ENCODE measurements at regions not wholly inside any gene's neighbourhood (a gene's known extent, or its start where the extent isn't known, plus 50 kb on each side); places are given as distances from the start of the nearest gene placed in this dataset.

GRCh38 chr4:124431653-124432192 lies 280.8 kb downstream of the ANKRD50 start:
- TF ChIP-seq CTCF (IDR thresholded peaks at IDR 0.05) (no peak), POLR2AphosphoS5 (IDR thresholded peaks at IDR 0.05) (no peak), EP300 (IDR thresholded peaks at IDR 0.05) (no peak)

Measured in sigmoid colon (tissue), 4 donors.